Tibial nerve (tissue), 4 donors: ENCODE measurements at regions not wholly inside any gene's neighbourhood (a gene's known extent, or its start where the extent isn't known, plus 50 kb on each side); places are given as distances from the start of the nearest gene placed in this dataset.
"Not testable (repeated sequence)": the region's sequence is repeated elsewhere in the genome, so short reads cannot be mapped to it uniquely, and the experiment has no call there.

ENCODE experiments used
- DNase-seq, 2 donors: peaks; one replicate each; pipeline ENCODE4 v3.0.0-alpha.2; 2019; ENCODE audit warnings: low spot score in 2 of 2
- H3K27ac ChIP-seq, 4 donors: fragments of 200-600 bp; sonication (generic) in 3 of 4; one replicate each; pipeline ENCODE4 v1.5.1; 2017 to 2019; ENCODE audit warnings: mild to moderate bottlenecking in 1 of 4
- H3K27me3 ChIP-seq, 2 donors: fragments of 200-600 bp; sonication (generic) in 1 of 2; one replicate each; pipeline versions ENCODE4 v1.5.1 to v1.6.0; 2017 to 2019
- H3K36me3 ChIP-seq, 3 donors: fragments of 200-600 bp; sonication (generic); one replicate each; pipeline ENCODE4 v1.5.1; 2018 to 2019
- H3K4me1 ChIP-seq, 4 donors: fragments of 200-600 bp; sonication (generic) in 3 of 4; one replicate each; pipeline ENCODE4 v1.5.1; 2017 to 2019
- H3K4me3 ChIP-seq, 4 donors: fragments of 200-600 bp; sonication (generic) in 3 of 4; one replicate each; pipeline ENCODE4 v1.5.1; 2017 to 2019; ENCODE audit warnings: mild to moderate bottlenecking in 1 of 4, moderate library complexity in 1 of 4
- H3K9me3 ChIP-seq, 4 donors: fragments of 200-600 bp; sonication (generic) in 3 of 4; one replicate each; pipeline ENCODE4 v1.5.1; 2017 to 2019
- EP300 ChIP-seq, 2 donors: sonication (generic); formaldehyde crosslinking; IDR thresholded peaks; one replicate each; pipeline ENCODE4 v1.6.1; 2017; ENCODE audit warnings: antibody characterized with exemption in 2 of 2, mild to moderate bottlenecking in 1 of 2
- POLR2A ChIP-seq, 2 donors: fragments of 450-650 bp; IDR thresholded peaks; one replicate each; pipeline ENCODE4 v1.6.1; 2017; ENCODE audit warnings: antibody characterized with exemption in 2 of 2, mild to moderate bottlenecking in 2 of 2, moderate library complexity in 2 of 2
- WGBS, 2 donors: methylation state at CpG; one replicate each; pipeline ENCODE4 v1.1.5; 2018; 5-methylcytosine and 5-hydroxymethylcytosine counted together
- TF ChIP-seq, protein P1 (sequence below), 5 experiments: fragments of 200-600 bp in 3 of 5; fragments of 450-650 bp in 2 of 5; sonication (generic) in 3 of 5; IDR thresholded peaks; one replicate each; pipeline ENCODE4 v1.5.1; 2016 to 2019; ENCODE audit warnings: antibody characterized with exemption in 5 of 5, mild to moderate bottlenecking in 3 of 5, moderate library complexity in 2 of 5

DNA sequence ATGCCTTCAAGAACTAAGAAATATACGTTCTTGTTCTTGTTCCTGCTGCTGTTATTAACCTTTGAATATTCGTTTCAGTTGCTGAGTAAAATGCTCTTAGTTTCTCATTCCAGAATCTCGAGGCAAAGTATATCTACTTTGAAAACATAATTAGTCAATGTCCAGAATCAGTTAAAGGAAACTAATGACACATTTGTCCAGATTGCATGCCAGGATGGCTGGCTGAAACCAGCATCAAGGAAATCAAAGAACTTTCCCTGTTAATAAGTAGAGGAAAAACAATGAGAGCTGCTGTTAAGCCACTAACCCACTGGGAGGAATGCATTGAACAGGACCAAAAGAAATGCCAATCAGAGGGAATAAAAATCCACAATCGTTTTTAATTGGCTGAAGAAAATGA, 196.9 kb downstream of the ALDH8A1 start:
- DNase-seq, result no peak
- H3K36me3 ChIP-seq, result no peaks in the 10 kb centered on the region
- H3K27ac ChIP-seq, result no peak overlapping the region
- no peaks in the 10 kb centered on the region for H3K4me1 ChIP-seq
- TF ChIP-seq POLR2A (IDR thresholded peaks at IDR 0.05), result no peak
- no peak for TF ChIP-seq EP300 (IDR thresholded peaks at IDR 0.05)
- TF ChIP-seq, protein P1, sequence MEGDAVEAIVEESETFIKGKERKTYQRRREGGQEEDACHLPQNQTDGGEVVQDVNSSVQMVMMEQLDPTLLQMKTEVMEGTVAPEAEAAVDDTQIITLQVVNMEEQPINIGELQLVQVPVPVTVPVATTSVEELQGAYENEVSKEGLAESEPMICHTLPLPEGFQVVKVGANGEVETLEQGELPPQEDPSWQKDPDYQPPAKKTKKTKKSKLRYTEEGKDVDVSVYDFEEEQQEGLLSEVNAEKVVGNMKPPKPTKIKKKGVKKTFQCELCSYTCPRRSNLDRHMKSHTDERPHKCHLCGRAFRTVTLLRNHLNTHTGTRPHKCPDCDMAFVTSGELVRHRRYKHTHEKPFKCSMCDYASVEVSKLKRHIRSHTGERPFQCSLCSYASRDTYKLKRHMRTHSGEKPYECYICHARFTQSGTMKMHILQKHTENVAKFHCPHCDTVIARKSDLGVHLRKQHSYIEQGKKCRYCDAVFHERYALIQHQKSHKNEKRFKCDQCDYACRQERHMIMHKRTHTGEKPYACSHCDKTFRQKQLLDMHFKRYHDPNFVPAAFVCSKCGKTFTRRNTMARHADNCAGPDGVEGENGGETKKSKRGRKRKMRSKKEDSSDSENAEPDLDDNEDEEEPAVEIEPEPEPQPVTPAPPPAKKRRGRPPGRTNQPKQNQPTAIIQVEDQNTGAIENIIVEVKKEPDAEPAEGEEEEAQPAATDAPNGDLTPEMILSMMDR (IDR thresholded peaks at IDR 0.05), result no peak
- no peaks in the 10 kb centered on the region for H3K9me3 ChIP-seq
- H3K27me3 ChIP-seq, result no peaks in the 10 kb centered on the region
- 46 to 48% methylated on average over 4 of the region's 4 CpGs for WGBS, 2 donors
- no peak overlapping the region for H3K4me3 ChIP-seq

DNA sequence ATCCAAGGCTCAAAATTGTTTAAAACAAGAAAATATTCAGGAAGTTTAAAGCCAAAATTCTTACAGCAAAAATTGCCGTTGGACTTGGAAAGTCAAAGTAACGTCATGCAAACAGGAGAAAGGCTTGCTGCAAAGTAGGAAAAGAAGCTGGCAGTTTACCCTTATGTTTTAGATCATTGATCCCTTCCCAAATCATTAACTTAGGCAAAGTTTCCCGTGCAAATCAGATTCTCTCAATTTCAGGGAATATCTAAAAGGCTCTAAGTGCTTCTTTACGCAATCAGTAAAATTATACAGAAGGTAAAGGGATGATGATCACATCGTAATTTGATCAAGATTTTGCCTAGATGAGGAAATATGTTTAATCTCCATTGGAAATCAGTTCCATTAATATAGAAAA, 197.5 kb downstream of the ALDH8A1 start:
- Histone ChIP-seq H3K27ac (no peak overlapping the region), H3K9me3 (no peaks in the 10 kb centered on the region), H3K36me3 (no peaks in the 10 kb centered on the region), H3K4me3 (no peak overlapping the region), H3K27me3 (no peaks in the 10 kb centered on the region), H3K4me1 (no peaks in the 10 kb centered on the region)
- no peak for TF ChIP-seq POLR2A (IDR thresholded peaks at IDR 0.05)
- TF ChIP-seq, protein P1 (IDR thresholded peaks at IDR 0.05), result no peak
- TF ChIP-seq EP300 (IDR thresholded peaks at IDR 0.05), result no peak
- no peak for DNase-seq
- WGBS, 2 donors, result 86 to 90% methylated on average over 5 of the region's 5 CpGs

DNA sequence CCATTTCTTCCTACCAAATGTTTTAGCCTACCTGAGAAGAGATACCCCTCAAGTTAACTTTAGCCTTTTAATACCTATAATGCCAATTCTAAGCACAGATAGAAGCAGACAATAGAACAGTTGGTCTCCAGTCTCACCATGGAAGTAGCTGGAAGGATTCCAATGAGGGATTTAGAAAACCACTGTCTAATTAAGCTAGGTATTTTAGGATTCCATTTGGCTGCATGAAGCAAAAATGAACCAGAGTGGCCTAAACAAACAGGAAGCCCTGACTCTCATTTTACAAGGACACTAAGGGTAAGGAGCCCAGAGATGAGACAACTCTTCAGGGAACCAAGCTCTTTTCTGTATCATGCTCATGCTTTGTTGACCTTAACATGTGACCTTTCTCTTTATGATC, 199.2 kb downstream of the ALDH8A1 start:
- no peak overlapping the region for H3K4me3 ChIP-seq
- TF ChIP-seq, protein P1 (IDR thresholded peaks at IDR 0.05), result no peak
- no peak for TF ChIP-seq POLR2A (IDR thresholded peaks at IDR 0.05)
- TF ChIP-seq EP300 (IDR thresholded peaks at IDR 0.05), result no peak
- H3K36me3 ChIP-seq, result no peaks in the 10 kb centered on the region
- no peak for DNase-seq
- no peaks in the 10 kb centered on the region for H3K4me1 ChIP-seq
- H3K27me3 ChIP-seq, result no peaks in the 10 kb centered on the region
- H3K27ac ChIP-seq, result no peak overlapping the region
- H3K9me3 ChIP-seq, result no peaks in the 10 kb centered on the region

DNA sequence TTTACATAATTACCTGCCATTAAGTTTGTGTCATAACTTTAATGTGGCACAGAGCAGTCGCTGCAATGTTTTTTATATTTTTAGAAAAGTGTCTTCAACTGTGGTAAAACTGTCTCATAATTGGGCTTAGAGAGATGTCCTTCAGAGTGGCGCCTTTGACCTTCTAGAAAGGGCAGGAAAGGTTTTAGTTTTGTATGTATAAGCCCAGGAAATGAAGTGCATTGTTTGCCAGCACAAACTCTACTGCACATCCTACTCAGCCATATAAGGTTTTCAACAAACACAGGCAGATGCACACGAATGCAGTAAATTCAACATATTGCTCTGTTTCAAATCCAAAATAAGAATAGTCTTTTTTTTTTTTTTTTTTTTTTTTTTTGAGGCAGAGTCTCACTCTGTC, 201.4 kb downstream of the ALDH8A1 start:
- no peaks in the 10 kb centered on the region for H3K9me3 ChIP-seq
- no peak overlapping the region for H3K4me3 ChIP-seq
- no peaks in the 10 kb centered on the region for H3K27me3 ChIP-seq
- TF ChIP-seq EP300 (IDR thresholded peaks at IDR 0.05) (no peak), POLR2A (IDR thresholded peaks at IDR 0.05) (no peak)
- TF ChIP-seq, protein P1 (IDR thresholded peaks at IDR 0.05), result no peak
- WGBS, 2 donors, result 73 to 77% methylated on average over 3 of the region's 3 CpGs
- no peaks in the 10 kb centered on the region for H3K36me3 ChIP-seq
- no peaks in the 10 kb centered on the region for H3K4me1 ChIP-seq
- H3K27ac ChIP-seq, result no peak overlapping the region
- no peak for DNase-seq

DNA sequence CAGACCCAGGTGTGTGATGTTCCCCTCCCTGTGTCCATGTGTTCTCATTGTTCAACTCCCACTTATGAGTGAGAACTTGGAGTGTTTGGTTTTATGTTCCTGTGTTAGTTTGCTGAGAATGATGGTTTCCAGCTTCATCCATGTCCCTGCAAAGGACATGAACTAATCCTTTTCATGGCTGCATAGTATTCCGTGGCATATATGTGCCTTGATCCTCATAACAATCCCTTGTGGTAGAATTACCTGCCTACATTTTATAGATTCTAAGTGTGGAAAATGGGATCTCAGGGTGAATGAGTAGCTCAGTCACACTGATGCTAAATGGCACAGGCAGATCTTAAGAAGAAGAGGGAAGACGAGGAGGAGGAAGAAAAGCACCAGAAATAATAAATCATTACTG, 202.7 kb downstream of the ALDH8A1 start:
- WGBS, 2 donors, result 92% methylated on average over 2 of the region's 2 CpGs
- not testable (repeated sequence) for H3K27ac ChIP-seq, H3K4me1 ChIP-seq, H3K9me3 ChIP-seq, H3K27me3 ChIP-seq, H3K4me3 ChIP-seq, H3K36me3 ChIP-seq, DNase-seq

DNA sequence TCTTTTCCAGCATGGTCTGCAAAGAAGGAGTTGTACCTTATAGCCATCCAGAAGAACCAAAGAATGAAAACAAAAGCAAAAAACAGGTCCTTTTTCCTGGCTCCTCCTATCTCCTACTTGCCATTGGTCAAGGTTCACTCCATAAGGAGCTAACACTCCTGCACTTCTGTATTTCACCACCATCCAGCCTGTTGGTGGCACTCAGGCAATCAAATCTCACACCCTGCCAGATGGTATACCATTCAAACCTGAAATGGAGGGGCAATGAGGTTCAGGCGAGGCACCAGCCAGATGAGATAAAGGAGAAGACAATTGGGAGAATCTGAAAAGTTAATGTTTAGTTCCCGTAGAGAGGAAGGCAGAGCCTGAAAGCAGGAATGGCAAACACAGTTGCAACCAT, 203.8 kb downstream of the ALDH8A1 start:
- TF ChIP-seq EP300 (IDR thresholded peaks at IDR 0.05) (no peak), POLR2A (IDR thresholded peaks at IDR 0.05) (no peak)
- TF ChIP-seq, protein P1 (IDR thresholded peaks at IDR 0.05), result no peak
- WGBS, 2 donors, result 88 to 89% methylated on average over 2 of the region's 2 CpGs
- H3K9me3 ChIP-seq, result no peaks in the 10 kb centered on the region
- H3K4me1 ChIP-seq, result no peaks in the 10 kb centered on the region
- DNase-seq, result no peak
- no peaks in the 10 kb centered on the region for H3K36me3 ChIP-seq
- no peak overlapping the region for H3K4me3 ChIP-seq
- no peak overlapping the region for H3K27ac ChIP-seq
- no peaks in the 10 kb centered on the region for H3K27me3 ChIP-seq

DNA sequence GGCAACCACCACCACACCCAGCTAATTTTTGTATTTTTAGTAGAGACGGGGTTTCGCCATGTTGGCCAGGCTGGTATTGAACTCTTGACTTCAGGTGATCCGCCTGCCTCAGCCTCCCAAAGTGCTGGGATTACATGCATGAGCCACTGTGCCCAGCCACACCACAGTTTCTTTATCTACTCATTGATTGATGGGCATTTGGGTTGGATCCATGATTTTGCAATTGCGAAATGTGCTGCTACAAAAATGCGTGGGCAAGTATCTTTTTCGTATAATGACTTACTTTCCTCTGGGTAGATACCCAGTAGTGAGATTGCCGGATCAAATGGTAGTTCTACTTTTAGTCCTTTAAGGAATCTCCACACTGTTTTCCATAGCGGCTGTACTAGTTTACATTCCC, 204.7 kb downstream of the ALDH8A1 start:
- WGBS, 2 donors, result 93 to 94% methylated on average over 8 of the region's 8 CpGs
- H3K27ac ChIP-seq, H3K4me1 ChIP-seq, H3K9me3 ChIP-seq, H3K4me3 ChIP-seq, H3K27me3 ChIP-seq, DNase-seq, H3K36me3 ChIP-seq: not testable (repeated sequence)
